Chondrocyte (in vitro differentiated cells): ENCODE measurements at regions not wholly inside any gene's neighbourhood (a gene's known extent, or its start where the extent isn't known, plus 50 kb on each side); places are given as distances from the start of the nearest gene placed in this dataset.

Experiments used
- DNase-seq: peaks from one replicate; pipeline ENCODE4 v3.0.0; 2021; ENCODE audit warnings: mixed read lengths, low spot score
- H3K27ac Mint-ChIP-seq: one replicate; pipeline ENCODE4 v1.8.0; 2021; ENCODE audit warnings: mild to moderate bottlenecking, moderate library complexity, mixed read lengths; ENCODE audit not compliant: unreplicated experiment
- H3K27me3 Mint-ChIP-seq: 2 replicates; pipeline ENCODE4 v1.8.0; 2021; ENCODE audit warnings: low read depth, mixed read lengths
- H3K36me3 Mint-ChIP-seq: 2 replicates; pipeline ENCODE4 v1.8.0; 2021; ENCODE audit warnings: low read depth, mixed read lengths
- H3K4me1 Mint-ChIP-seq: 2 replicates; pipeline ENCODE4 v1.8.0; 2021; ENCODE audit warnings: low read depth, mild to moderate bottlenecking, mixed read lengths
- H3K4me3 Mint-ChIP-seq: one replicate; pipeline ENCODE4 v1.8.0; 2021; ENCODE audit warnings: mild to moderate bottlenecking, moderate library complexity, mixed read lengths; ENCODE audit not compliant: unreplicated experiment
- H3K9me3 Mint-ChIP-seq: 2 replicates; pipeline ENCODE4 v1.8.0; 2021; ENCODE audit warnings: low read depth, mixed read lengths
- TF ChIP-seq, protein P1 (sequence below): fragments of 200-600 bp; sonication (generic); IDR thresholded peaks from 2 replicates; pipeline ENCODE4 v1.5.0; 2021; ENCODE audit warnings: antibody characterized with exemption, mild to moderate bottlenecking, moderate library complexity

- TF ChIP-seq, protein P1, sequence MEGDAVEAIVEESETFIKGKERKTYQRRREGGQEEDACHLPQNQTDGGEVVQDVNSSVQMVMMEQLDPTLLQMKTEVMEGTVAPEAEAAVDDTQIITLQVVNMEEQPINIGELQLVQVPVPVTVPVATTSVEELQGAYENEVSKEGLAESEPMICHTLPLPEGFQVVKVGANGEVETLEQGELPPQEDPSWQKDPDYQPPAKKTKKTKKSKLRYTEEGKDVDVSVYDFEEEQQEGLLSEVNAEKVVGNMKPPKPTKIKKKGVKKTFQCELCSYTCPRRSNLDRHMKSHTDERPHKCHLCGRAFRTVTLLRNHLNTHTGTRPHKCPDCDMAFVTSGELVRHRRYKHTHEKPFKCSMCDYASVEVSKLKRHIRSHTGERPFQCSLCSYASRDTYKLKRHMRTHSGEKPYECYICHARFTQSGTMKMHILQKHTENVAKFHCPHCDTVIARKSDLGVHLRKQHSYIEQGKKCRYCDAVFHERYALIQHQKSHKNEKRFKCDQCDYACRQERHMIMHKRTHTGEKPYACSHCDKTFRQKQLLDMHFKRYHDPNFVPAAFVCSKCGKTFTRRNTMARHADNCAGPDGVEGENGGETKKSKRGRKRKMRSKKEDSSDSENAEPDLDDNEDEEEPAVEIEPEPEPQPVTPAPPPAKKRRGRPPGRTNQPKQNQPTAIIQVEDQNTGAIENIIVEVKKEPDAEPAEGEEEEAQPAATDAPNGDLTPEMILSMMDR, result no peak
- H3K27ac Mint-ChIP-seq, result no peak overlapping the region
- no peak for DNase-seq
- no peak overlapping the region for H3K4me3 Mint-ChIP-seq
- no peaks in the 10 kb centered on the region for H3K36me3 Mint-ChIP-seq
- H3K9me3 Mint-ChIP-seq, result no peaks in the 10 kb centered on the region
- no peaks in the 10 kb centered on the region for H3K4me1 Mint-ChIP-seq
- no peaks in the 10 kb centered on the region for H3K27me3 Mint-ChIP-seq
These were observed 167.3 kb downstream of the TRMT11 start for GRCh38 chr6:126153661-126154060.

DNA sequence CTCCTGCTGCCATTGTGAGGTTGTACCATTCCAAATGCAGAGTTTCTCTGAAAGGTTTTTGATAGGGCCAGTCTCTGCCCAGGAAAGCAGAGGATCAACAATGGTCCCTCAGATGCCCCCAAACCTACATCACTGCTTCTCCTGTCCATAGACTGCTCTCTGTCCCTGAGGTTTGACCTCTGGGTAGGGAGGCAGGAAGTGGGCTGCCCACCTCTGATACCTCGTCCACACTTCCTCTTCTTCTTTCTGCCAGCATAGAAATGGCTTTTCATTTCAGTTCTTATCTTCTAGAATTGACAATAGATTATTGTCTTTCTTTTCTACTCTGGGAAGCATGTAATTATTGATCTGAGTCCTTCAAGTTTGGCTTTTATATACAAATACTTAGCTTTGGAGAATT, 170.6 kb downstream of the TRMT11 start:
- TF ChIP-seq, protein P1, result no peak
- DNase-seq, result no peak
- H3K27me3 Mint-ChIP-seq, result no peaks in the 10 kb centered on the region
- H3K9me3 Mint-ChIP-seq, result peaks cover 1% of the 10 kb centered on the region
- no peaks in the 10 kb centered on the region for H3K4me1 Mint-ChIP-seq
- no peak overlapping the region for H3K4me3 Mint-ChIP-seq
- peaks cover 2% of the 10 kb centered on the region for H3K36me3 Mint-ChIP-seq
- H3K27ac Mint-ChIP-seq, result no peak overlapping the region

GRCh38 chr6:126167726-126168125, 172.2 kb upstream of the CENPW start:
- Mint-ChIP-seq H3K27ac (no peak overlapping the region), H3K9me3 (peaks cover 26% of the 10 kb centered on the region)
- TF ChIP-seq, protein P1, result no peak

DNA sequence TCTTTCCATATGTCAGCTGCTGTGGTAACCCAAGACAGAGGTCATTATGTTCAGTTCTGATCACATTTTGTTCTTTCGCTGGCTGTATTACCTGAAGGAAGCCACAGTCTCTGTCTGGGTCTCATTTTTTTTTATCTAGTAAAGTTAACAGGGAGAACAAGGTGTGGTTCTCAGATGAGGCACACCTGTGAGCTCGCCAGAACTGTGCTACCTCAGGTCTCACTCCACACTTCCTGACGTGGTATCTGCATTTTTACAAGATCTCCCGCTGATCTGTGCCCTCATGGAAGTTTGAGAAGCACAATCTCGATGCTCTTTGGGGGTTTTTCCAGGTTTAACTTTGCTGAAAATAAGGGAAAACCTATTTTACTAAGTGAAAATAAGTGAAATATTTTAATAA, 169.5 kb upstream of the CENPW start:
- Mint-ChIP-seq H3K27ac (no peak overlapping the region), H3K4me3 (no peak overlapping the region), H3K9me3 (peaks cover 5% of the 10 kb centered on the region), H3K4me1 (no peaks in the 10 kb centered on the region), H3K27me3 (no peaks in the 10 kb centered on the region), H3K36me3 (peaks cover 4% of the 10 kb centered on the region)
- DNase-seq, result no peak
- TF ChIP-seq, protein P1, result no peak

More at GRCh38 chr6:126167726-126168125, 172.2 kb upstream of the CENPW start:
- Mint-ChIP-seq H3K36me3 (peaks cover 21% of the 10 kb centered on the region), H3K27me3 (no peaks in the 10 kb centered on the region), H3K4me3 (no peak overlapping the region), H3K4me1 (no peaks in the 10 kb centered on the region)
- no peak for DNase-seq

DNA sequence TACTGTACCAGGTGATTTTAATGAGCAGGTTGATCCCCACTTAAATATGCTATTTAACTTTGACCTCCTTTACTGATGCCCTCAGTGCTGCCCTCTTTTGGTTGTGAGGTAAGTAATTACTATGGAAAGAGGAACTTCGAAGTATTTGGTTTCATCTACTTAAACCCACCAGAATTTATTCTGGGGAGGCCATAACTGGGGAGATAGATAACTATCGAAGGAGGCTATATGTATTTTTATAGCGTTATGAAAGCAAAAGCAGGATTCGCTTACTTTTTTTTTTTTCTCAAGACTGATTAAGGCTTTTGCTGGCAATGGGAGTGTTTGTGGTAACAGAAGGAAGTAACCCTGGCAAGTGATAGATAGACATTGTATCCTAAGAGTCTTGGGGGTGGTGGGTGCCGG, 168.9 kb upstream of the CENPW start:
- TF ChIP-seq, protein P1, result peak; percentile 72
- H3K9me3 Mint-ChIP-seq, result peaks cover under 1% of the 10 kb centered on the region
- no peaks in the 10 kb centered on the region for H3K27me3 Mint-ChIP-seq
- H3K27ac Mint-ChIP-seq, result no peak overlapping the region
- H3K36me3 Mint-ChIP-seq, result peaks cover 1% of the 10 kb centered on the region
- no peak for DNase-seq
- H3K4me1 Mint-ChIP-seq, result no peaks in the 10 kb centered on the region
- H3K4me3 Mint-ChIP-seq, result no peak overlapping the region
